ENCODE measurements at regions not wholly inside any gene's neighbourhood (a gene's known extent, or its start where the extent isn't known, plus 50 kb on each side); places are given as distances from the start of the nearest gene placed in this dataset.

DNA sequence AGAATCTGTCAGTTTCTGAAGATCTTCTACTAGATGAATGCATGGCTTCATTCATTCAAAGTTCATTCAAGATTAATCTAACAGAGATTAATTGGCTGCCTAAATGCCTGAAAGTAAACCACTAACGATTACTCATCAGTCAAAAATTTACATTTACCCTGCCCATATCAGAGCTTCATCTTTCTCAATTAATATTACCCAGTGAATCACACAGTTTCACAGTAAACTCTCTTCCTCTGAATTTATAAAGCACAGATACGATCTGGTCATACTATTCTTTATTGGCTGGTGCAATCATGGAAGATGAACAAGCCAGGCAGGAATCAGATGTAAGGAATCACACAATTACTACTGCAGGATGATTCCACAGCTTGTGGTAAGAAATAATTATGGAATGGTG lies 377.7 kb downstream of the SLC16A7 start:
- TF ChIP-seq, protein P1, sequence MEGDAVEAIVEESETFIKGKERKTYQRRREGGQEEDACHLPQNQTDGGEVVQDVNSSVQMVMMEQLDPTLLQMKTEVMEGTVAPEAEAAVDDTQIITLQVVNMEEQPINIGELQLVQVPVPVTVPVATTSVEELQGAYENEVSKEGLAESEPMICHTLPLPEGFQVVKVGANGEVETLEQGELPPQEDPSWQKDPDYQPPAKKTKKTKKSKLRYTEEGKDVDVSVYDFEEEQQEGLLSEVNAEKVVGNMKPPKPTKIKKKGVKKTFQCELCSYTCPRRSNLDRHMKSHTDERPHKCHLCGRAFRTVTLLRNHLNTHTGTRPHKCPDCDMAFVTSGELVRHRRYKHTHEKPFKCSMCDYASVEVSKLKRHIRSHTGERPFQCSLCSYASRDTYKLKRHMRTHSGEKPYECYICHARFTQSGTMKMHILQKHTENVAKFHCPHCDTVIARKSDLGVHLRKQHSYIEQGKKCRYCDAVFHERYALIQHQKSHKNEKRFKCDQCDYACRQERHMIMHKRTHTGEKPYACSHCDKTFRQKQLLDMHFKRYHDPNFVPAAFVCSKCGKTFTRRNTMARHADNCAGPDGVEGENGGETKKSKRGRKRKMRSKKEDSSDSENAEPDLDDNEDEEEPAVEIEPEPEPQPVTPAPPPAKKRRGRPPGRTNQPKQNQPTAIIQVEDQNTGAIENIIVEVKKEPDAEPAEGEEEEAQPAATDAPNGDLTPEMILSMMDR (conservative IDR thresholded peaks at IDR 0.05; ENCODE audit: low read length), result no peak
- TF ChIP-seq EZH2phosphoT487 (IDR thresholded peaks at IDR 0.05; ENCODE audit: borderline replicate concordance), result no peak

Data from Loucy (cell line).